ENCODE measurements at regions not wholly inside any gene's neighbourhood (a gene's known extent, or its start where the extent isn't known, plus 50 kb on each side); places are given as distances from the start of the nearest gene placed in this dataset.

DNA sequence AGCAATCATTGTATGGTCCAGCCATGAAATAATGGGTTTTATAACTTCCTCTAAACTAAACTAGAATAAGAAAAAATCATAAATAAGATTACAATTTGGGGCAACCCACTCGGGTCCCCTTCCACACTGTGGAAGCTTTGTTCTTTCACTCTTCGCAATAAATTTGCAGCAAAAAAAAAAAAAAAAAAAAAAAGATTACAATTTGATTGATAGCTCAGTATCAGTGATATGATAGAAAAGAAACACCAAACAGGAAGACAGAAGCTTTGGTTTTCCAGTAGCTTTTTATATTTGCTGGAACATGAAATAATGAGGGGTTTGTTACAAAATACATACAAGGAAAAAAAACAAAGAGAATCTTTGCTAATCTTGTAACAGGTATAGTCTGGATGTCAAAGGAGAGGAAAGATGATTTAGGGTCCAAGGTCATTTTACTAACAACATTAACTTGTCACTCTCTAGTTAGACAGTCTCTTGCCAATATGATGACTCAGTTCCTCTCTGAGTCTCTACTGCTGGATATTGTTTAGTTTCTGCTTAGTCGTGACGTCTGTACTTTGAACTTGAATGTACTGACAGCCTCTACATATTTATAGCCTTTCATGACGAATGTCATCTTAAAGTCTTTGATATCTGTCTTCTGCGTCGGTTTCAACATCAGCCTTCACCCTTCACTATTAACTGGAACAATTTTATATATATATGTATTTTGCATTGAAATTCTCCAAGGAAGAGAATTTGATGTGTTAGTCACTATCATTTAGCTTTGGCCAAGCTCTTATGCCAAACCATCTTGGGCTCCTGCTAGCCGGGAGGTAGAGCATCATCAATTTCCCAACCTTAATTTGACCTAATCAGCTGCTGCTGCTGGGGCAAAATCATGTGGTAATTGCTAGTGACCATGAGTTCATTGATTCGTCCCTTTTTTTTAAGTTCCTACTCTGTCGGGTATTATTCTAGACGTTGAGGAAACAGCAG, 213.1 kb upstream of the STXBP5 start:
- no peak for DNase-seq

DNA sequence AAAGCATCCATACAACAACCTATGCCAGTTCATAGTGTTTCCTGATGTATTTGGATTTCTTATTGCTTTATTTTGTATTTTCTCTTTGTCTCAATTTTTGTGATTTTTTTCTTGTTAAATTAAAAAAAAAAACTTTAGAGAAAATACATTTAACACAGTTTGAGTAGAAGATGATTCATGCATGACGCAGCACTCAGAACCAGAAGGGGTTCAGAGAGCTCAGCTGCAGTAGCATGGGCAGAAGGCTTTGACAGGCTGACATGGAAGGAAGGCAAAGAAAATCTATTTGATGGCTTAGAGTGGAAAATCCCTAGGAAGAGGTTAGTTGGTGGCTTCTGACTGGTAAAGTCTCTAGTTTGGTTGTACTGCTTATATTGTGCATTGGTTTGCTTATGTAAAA, 207.2 kb upstream of the STXBP5 start:
- DNase-seq = no peak

DNA sequence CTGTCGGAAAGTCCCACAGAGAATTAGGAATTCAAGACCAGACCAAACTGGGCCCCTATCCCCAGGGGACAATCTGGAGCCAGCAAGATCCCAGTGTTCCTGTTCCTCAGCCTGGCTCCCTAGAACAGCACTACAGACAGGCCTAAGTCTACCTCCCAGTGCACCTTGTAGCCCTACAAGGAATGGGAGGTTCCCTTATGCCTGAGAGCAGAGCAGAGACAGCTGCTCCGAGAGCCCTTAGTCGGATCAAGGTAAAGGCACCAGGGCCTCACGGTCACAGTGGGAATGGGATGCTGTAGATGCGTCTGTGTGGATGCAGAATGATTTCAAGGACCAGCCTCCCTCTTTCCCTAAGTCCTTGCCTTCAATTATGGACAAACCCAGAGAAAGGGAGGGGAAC, 204.5 kb upstream of the STXBP5 start:
- DNase-seq = no peak

DNA sequence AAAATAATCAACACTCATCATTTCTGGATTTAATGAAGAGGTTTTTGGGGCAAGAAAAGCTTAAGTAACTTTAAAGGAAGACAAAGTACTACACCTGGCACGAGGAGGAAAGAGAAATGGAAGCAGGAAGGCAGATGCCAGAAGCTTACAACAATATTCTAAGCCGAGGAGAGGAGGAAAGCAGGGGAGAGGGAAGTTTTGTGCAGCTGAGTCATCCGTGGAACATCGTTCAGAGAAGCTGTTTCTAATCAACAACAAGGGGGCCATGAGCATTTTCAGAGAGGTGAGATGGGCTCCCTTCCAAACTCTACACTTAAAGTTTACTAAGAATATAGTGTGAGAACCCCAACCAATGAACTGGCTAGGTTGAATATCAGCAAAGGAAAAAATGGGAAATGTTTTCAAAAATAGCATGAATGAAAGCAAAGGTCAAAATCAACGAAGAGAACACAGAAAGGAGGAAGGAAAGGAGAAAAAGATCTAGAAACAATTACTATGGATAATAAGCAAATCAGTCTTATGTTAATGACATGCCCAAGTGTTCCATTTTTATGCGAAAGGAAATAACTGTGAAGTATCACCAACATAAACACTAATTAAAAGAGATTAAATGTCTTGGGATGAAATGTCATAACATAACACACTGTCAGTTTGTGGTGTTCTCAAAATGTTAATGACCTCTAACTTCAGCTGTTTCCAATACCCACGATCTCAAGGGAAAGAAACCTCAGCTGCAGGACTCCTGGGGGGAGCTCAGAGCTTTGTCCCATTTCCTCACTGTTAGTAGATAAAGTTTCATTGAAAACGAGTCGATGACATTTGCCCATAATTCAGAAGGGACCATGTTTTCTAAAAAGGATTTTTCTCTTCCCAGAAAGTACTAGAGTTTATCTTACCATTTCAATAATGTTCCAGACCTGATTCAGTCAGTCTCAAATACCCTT, 203.4 kb upstream of the STXBP5 start:
- DNase-seq = no peak

DNA sequence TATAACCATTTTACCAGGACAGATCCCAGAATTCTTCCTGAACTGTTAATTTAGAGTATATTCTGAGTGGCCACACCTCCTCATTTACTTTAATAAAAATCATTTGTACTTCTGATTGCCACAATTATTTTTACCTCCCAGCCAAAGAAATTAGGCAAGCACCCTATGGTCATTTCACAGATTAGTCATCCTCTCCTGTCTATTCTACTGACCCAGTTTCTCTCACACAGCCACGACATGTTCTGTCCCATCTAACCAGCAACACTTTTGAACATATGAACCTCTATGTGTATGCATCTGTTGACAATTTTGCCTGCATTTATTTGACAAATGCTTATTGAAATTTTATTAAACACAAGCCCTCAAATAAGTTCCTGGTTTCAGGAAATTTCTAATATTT, 202.6 kb upstream of the STXBP5 start:
- DNase-seq = no peak

DNA sequence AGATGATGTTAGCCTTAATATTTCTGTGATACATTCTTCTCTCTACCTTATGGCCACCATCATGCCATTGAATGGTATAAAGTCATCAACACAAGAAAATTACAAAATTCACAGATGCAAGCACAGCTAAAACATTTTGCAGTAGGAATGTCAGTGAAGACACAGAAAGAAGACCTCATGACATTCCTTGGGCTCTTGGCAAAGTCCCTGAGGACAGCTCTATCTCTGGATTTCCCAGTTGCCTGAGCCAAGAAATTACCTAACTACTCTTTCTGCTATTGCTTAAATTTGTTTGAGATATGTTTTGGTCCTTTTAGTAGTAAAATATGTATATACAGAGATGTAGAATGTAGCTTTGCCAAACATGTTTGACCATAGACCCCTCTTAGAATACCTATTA, 201.0 kb upstream of the STXBP5 start:
- no peak for DNase-seq

DNA sequence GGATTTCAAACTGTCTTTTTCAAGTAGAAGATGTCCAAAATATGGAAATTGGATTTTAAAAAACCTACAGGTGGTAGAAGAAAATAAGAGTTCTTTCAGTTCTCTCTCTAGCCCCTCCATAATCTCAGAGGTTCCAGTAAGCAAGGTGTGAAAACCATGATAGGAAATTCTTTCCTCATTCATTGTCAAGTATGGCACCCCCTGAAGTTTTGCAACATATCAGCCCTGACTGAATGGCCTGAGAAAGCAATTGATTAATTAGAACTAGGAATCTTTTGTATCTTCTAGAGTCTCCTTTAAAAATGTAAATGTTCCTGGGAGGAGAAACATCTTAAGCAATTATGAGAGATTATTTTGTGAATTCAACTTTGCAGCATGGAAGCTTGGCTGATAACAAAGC, 198.7 kb upstream of the STXBP5 start:
- no peak for DNase-seq

DNA sequence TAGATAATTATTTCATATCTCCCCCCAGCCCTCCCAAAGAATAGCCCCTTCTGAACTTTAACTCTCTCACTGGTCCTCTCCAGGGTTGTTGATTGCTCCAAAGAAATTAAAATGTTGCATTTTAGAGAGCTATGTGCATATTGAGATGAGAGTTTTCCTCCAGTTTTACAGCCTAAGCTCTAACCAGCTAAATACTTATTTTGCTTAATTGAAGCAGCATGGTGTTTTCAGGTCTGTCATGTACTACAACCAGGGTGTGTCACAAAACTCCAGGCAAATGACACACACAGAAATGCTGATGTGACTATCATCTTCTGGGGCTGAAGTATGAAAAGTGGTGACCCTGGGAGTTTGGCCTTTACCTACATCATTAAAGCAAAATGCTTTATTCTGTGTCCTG, 196.8 kb upstream of the STXBP5 start:
- DNase-seq = no peak

GRCh38 chr6:147009358-147009757, 194.9 kb upstream of the STXBP5 start:
- no peak for DNase-seq

GRCh38 chr6:147015674-147016073, 188.5 kb upstream of the STXBP5 start:
- DNase-seq = no peak

DNA sequence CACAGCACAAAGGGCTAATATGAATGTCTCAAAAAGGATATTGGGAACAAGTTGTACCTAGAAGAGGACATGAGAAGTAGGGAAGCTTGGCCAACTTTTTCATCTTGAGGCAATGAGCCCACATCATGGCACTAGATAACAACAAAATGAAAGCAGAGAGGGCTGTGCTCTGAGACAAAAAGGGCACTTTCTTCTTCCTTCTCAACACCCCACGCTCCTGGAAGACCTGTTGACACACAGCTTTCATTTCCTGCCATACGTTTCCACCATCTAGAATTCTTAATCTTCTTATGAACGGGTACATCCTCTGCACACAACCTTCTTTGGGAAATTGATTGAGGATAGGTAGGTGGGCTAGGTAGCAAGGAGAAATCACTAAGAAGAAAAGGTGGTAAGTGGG, 187.8 kb upstream of the STXBP5 start:
- DNase-seq = no peak

GRCh38 chr6:147017153-147017552, 187.1 kb upstream of the STXBP5 start:
- DNase-seq = no peak

GRCh38 chr6:147019001-147019400, 185.2 kb upstream of the STXBP5 start:
- no peak for DNase-seq

- no peak for DNase-seq
Observed at GRCh38 chr6:147022041-147022440, 182.2 kb upstream of the STXBP5 start.

DNA sequence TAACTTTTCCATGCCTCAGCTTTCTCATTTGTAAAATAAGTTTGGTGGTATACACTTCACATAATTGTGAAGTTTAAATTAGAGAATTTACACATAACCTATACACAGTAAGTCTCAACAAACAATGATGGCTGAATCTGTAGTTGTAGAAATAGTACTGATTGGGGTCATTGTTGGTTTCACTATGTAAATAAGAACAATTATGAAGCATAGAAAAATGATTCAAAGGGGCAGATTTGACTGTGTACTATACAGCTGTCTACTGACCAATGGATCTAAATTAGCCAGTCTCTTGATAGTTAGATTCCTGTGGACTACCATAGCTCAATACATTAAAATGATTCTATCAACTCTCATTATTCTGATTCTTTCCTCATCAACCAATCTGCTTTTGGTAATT, 181.1 kb upstream of the STXBP5 start:
- DNase-seq = no peak

DNA sequence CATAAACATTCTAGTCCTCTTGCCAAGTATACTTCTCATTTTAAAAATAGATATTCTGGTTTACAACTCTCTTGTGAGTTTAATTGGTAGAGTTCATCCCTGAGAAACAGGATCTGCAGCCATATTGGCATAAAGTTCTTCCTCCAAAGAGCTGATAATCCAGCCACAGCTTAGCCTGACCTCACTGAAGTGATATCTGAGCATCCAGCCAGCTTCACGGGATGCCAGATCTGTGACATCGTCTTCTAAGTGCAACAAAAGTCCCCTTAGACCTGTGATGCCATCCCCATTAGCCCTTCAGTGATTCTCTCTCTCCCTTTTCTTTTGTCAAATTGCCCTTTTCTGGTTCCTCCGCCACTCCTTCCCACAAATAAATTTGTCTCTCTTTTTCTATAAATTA, 180.6 kb upstream of the STXBP5 start:
- DNase-seq = no peak

DNA sequence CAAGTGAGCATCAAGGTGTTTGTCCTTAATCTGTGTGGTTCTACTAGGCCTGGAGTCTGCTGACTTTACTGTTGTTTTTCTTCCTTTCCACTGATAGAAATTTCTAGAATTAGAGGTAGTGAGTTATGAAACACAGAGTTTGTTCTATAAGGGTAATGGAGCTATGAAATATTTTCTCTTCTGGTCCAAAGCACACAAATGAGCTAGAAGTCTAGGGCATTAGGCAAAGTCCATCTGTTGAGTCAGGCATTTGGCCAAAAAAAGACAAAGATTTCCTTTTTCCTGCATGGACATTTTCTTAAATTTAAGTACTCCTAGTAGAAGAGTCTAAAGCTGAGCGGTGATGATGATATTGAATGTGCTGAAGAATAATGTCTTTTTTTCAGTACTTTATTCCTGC, 174.3 kb upstream of the STXBP5 start:
- no peak for DNase-seq

- DNase-seq = no peak
Observed at GRCh38 chr6:147033267-147033666, 170.9 kb upstream of the STXBP5 start.

DNA sequence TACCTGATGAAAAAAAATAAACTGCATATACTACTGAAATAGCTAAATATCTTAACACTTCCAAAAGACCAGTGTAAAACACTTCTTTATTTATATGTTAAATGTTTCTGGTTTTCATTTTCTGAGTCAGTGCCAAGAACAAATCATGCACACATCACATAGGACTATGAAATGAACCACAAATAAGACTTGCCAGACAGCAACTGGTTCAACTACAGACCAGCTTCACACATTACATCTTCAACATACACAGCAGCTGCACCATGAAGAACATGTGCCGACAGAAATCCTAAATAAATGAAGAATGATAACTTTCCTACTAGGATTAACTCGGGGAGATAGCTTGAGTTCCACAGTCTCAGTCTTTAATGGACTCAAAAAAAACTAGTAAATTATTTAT, 168.3 kb upstream of the STXBP5 start:
- DNase-seq = no peak

- DNase-seq = no peak
Observed at GRCh38 chr6:147037881-147038280, 166.3 kb upstream of the STXBP5 start.

DNA sequence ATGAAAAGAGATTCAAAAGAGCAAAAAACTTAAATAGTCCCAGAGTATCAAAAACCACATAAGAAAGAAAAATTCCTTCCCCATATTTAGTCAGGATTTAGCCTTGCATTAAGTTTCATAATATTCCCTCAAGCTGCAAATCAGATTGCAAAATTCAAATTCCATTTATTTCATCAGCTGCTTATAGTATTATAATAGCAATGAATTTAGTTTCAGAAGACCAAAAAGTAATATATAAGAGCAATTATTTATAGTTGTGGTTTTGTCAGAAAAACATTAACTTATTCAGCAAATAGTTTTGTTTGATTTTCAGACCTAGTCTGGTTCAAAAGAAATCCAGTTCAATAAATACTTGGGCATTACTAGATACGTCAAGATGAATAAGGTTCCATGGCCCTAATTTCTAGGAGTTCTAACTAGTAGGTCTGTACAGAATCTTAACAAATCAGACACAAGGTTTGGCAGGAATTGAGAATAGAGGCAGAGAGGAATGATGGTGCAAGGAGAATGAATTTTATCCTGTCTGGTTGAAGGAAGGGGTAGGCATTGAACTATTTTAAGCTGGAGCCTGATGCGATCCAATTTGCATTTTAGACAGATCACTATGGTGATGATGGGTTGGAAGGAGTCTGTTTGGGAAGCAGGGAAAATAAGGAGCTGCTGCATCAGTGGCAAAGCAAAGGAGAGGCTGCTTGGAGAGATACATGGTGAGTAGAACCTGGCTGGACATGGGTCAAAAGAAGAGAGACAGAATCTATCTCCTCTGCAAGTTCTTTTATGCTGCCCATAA, 163.9 kb upstream of the STXBP5 start:
- DNase-seq = no peak

DNA sequence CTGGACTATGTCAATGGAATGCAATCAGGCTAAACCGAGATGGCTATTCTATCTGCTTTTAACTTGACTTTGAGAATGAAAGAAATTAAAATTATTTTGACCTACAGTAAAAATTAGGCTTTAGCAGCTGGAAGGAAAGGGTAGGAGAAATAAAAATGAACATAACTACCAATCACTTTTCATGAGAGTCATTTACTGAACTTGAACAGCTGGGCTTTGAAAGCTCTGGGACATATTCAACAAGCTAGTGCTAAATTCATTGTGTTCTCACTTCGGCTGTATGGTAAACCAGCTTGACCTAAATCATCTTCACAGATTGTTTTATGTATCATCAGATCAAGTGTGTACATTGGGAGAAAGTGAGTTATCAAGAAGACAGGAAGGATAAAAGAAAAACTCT, 161.5 kb upstream of the STXBP5 start:
- no peak for DNase-seq

DNA sequence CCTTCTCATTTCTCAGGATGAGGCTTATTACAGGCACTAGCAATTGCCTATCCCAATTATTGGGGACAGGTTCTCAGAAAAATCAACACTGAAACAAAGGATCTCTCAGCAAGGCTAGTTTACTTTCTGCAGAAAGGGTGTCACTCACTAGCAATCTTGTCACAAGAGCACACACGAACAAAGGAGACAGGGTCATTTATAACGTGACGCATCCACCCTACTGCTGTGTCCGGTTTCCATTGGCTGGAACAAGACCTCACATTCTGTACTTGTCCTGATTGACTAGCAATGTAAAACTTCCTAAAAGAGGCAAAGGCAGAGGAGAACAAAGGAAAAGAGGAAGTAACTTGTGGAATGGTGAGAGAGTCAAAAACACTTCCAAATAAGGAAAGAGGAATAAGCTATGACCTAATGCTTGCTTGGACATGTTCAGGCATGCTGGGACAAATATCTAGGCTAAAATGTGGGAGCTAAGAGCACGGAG, 160.2 kb upstream of the STXBP5 start:
- no peak for DNase-seq

Data from NCI-H1417 treated with DMSO at 0.1 percent for 48 hours (cell line).